KMS-11 (cell line): ENCODE measurements at regions not wholly inside any gene's neighbourhood (a gene's known extent, or its start where the extent isn't known, plus 50 kb on each side); places are given as distances from the start of the nearest gene placed in this dataset.

Experiments
- H2AFZ ChIP-seq: fragments of 200-600 bp; sonication (generic); 2 replicates; pipeline ENCODE4 v1.6.1; 2016; ENCODE audit warnings: antibody characterized with exemption, mixed run types, low read depth
- H3K27ac ChIP-seq: fragments of 200-600 bp; sonication (generic); 2 replicates; pipeline ENCODE4 v1.6.1; 2016; ENCODE audit warnings: mild to moderate bottlenecking, mixed run types
- H3K27me3 ChIP-seq: fragments of 200-600 bp; sonication (generic); 2 replicates; pipeline ENCODE4 v1.6.1; 2017; ENCODE audit warnings: mild to moderate bottlenecking, low read depth, mixed run types, moderate library complexity; ENCODE audit not compliant: insufficient read depth
- H3K36me3 ChIP-seq: fragments of 200-600 bp; sonication (generic); 2 replicates; pipeline ENCODE4 v1.6.1; 2017; ENCODE audit warnings: mild to moderate bottlenecking, mixed run types; ENCODE audit not compliant: insufficient read depth
- H3K4me1 ChIP-seq: fragments of 200-600 bp; sonication (generic); 2 replicates; pipeline ENCODE4 v1.6.1; 2016; ENCODE audit warnings: mild to moderate bottlenecking, low read depth, mixed run types; ENCODE audit not compliant: poor library complexity, severe bottlenecking
- H3K4me2 ChIP-seq: fragments of 200-600 bp; sonication (generic); 2 replicates; pipeline ENCODE4 v1.7.0; 2016; ENCODE audit warnings: mild to moderate bottlenecking, mixed run types
- H3K4me3 ChIP-seq: fragments of 200-600 bp; sonication (generic); IDR thresholded peaks from 2 replicates; pipeline ENCODE4 v1.6.1; 2017; ENCODE audit warnings: low read depth, low read length, mixed read lengths; ENCODE audit not compliant: insufficient read depth
- H3K79me2 ChIP-seq: fragments of 200-600 bp; sonication (generic); 2 replicates; pipeline ENCODE4 v1.6.1; 2016; ENCODE audit warnings: low read depth, mixed run types; ENCODE audit not compliant: insufficient read depth
- H3K9ac ChIP-seq: fragments of 200-600 bp; sonication (generic); 2 replicates; pipeline ENCODE4 v1.6.1; 2016; ENCODE audit warnings: mild to moderate bottlenecking, mixed run types
- H4K20me1 ChIP-seq: fragments of 200-600 bp; sonication (generic); 2 replicates; pipeline ENCODE4 v1.6.1; 2016; ENCODE audit warnings: mild to moderate bottlenecking, mixed run types; ENCODE audit not compliant: insufficient read depth
- TF ChIP-seq, protein P1 (sequence below): fragments of 200-600 bp; sonication (generic); conservative IDR thresholded peaks from 2 replicates; pipeline ENCODE4 v1.6.1; 2017; ENCODE audit warnings: low read depth, mild to moderate bottlenecking, antibody characterized with exemption, low read length, moderate library complexity, mixed read lengths

DNA sequence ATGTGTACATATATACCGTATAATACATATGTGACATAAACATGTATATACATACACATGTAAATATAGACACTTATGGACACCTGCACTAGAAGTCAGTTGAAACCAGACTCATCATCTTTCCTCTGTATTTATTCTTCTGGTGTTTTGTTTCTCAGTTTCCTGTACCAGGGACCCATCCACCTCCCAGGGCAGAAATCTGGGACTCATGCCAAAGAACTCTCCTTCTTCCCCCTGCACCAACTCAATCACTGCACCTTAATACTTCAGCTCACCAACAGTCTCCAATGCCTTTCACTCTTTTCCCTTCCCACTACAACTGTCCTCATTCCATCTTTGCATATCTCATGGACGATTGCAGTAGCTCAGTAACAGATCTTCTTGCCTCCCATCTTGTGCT is 428.0 kb downstream of the FBXO15 start:
- H2AFZ ChIP-seq: no peak overlapping the region
- H3K4me1 ChIP-seq: no peaks in the 10 kb centered on the region
- no peaks in the 10 kb centered on the region for H4K20me1 ChIP-seq
- no peak overlapping the region for H3K4me3 ChIP-seq
- H3K9ac ChIP-seq: no peak overlapping the region
- no peak overlapping the region for H3K4me2 ChIP-seq
- no peaks in the 10 kb centered on the region for H3K27me3 ChIP-seq
- TF ChIP-seq, protein P1, sequence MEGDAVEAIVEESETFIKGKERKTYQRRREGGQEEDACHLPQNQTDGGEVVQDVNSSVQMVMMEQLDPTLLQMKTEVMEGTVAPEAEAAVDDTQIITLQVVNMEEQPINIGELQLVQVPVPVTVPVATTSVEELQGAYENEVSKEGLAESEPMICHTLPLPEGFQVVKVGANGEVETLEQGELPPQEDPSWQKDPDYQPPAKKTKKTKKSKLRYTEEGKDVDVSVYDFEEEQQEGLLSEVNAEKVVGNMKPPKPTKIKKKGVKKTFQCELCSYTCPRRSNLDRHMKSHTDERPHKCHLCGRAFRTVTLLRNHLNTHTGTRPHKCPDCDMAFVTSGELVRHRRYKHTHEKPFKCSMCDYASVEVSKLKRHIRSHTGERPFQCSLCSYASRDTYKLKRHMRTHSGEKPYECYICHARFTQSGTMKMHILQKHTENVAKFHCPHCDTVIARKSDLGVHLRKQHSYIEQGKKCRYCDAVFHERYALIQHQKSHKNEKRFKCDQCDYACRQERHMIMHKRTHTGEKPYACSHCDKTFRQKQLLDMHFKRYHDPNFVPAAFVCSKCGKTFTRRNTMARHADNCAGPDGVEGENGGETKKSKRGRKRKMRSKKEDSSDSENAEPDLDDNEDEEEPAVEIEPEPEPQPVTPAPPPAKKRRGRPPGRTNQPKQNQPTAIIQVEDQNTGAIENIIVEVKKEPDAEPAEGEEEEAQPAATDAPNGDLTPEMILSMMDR: no peak
- H3K79me2 ChIP-seq: no peaks in the 10 kb centered on the region
- H3K27ac ChIP-seq: no peak overlapping the region
- no peaks in the 10 kb centered on the region for H3K36me3 ChIP-seq

DNA sequence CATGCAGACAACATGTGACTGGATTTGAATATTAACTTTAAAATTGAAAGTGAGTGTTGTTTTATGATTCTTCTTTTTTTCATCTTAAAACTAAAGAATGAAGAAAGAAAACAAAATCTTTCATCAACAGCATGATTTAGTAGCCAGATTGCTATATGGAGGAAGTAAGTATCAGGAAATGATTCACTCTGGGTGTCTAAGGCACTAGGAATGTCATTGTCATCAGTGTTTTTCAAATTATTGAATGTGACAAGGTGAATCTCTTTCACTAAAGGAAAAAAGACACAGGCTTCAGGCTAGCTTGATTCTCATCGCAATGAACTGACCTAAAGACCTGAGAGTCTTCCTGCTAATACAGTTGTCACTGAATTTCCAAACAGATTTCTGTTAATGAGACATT is 430.1 kb downstream of the FBXO15 start:
- no peak overlapping the region for H3K4me3 ChIP-seq
- TF ChIP-seq, protein P1: no peak
- H3K4me2 ChIP-seq: no peak overlapping the region
- no peaks in the 10 kb centered on the region for H3K27me3 ChIP-seq
- H4K20me1 ChIP-seq: no peaks in the 10 kb centered on the region
- H3K36me3 ChIP-seq: no peaks in the 10 kb centered on the region
- no peak overlapping the region for H2AFZ ChIP-seq
- H3K27ac ChIP-seq: no peak overlapping the region
- H3K4me1 ChIP-seq: no peaks in the 10 kb centered on the region
- H3K79me2 ChIP-seq: no peaks in the 10 kb centered on the region
- no peak overlapping the region for H3K9ac ChIP-seq

DNA sequence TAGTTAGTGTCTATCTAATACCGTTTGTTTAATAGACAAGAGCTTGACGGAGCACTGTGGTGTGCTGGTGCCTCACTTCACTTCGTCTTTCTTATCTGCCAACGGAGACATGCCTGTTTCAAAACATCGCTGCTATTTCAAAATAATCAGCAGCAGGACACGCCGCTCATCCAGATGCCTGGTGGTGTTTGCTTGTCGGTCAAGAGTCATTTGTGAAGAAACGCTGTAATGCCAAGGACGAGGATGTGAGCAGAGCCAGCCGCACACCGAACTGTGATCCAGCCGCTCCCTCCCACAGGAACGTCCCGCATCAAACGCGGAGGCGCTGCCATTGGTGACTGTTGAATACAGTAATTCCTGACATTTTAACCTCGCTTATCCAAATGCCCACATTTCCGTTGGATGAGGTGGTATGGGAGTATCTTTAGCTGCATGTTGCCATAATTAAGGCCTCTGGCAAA is 432.4 kb downstream of the FBXO15 start:
- TF ChIP-seq, protein P1: no peak
- Histone ChIP-seq H3K27ac (no peak overlapping the region), H4K20me1 (no peaks in the 10 kb centered on the region)

GRCh38 chr18:73714466-73714865 is 433.2 kb downstream of the FBXO15 start:
- no peak overlapping the region for H3K27ac ChIP-seq
- H3K4me2 ChIP-seq: no peak overlapping the region
- no peak overlapping the region for H2AFZ ChIP-seq
- no peaks in the 10 kb centered on the region for H3K79me2 ChIP-seq
- TF ChIP-seq, protein P1: no peak
- no peaks in the 10 kb centered on the region for H3K27me3 ChIP-seq
- no peaks in the 10 kb centered on the region for H3K36me3 ChIP-seq
- no peaks in the 10 kb centered on the region for H4K20me1 ChIP-seq
- no peak overlapping the region for H3K4me3 ChIP-seq
- no peak overlapping the region for H3K9ac ChIP-seq
- H3K4me1 ChIP-seq: no peaks in the 10 kb centered on the region

More for the DNA sequence above, 432.4 kb downstream of the FBXO15 start:
- Histone ChIP-seq H3K4me1 (no peaks in the 10 kb centered on the region), H2AFZ (no peak overlapping the region), H3K9ac (no peak overlapping the region), H3K4me2 (no peak overlapping the region), H3K36me3 (no peaks in the 10 kb centered on the region), H3K4me3 (no peak overlapping the region), H3K27me3 (no peaks in the 10 kb centered on the region), H3K79me2 (no peaks in the 10 kb centered on the region)
